Mucosa of stomach (tissue), 1 donor: ENCODE measurements at regions not wholly inside any gene's neighbourhood (a gene's known extent, or its start where the extent isn't known, plus 50 kb on each side); places are given as distances from the start of the nearest gene placed in this dataset.
"Not testable (repeated sequence)": the region's sequence is repeated elsewhere in the genome, so short reads cannot be mapped to it uniquely, and the experiment has no call there.

ENCODE experiments used
- H3K27me3 ChIP-seq: one replicate; pipeline ENCODE4 v1.7.0; 2013; ENCODE audit warnings: mild to moderate bottlenecking, low read length; ENCODE audit not compliant: control insufficient read depth, insufficient read depth
- H3K36me3 ChIP-seq: one replicate; pipeline ENCODE4 v1.7.0; 2013; ENCODE audit warnings: low read length; ENCODE audit not compliant: control insufficient read depth, insufficient read depth
- H3K4me1 ChIP-seq: one replicate; pipeline ENCODE4 v1.7.0; 2013; ENCODE audit warnings: mild to moderate bottlenecking, low read length; ENCODE audit not compliant: control insufficient read depth, insufficient read depth
- H3K4me3 ChIP-seq: one replicate; pipeline ENCODE4 v1.7.0; 2013; ENCODE audit warnings: low read length
- H3K9ac ChIP-seq: one replicate; pipeline ENCODE4 v1.7.0; 2013; ENCODE audit warnings: mild to moderate bottlenecking, low read length, moderate library complexity
- H3K9me3 ChIP-seq: one replicate; pipeline ENCODE4 v1.7.0; 2013; ENCODE audit warnings: mild to moderate bottlenecking, low read length, moderate library complexity; ENCODE audit not compliant: control insufficient read depth
- donor health status: Pancreatic carcinoma.

DNA sequence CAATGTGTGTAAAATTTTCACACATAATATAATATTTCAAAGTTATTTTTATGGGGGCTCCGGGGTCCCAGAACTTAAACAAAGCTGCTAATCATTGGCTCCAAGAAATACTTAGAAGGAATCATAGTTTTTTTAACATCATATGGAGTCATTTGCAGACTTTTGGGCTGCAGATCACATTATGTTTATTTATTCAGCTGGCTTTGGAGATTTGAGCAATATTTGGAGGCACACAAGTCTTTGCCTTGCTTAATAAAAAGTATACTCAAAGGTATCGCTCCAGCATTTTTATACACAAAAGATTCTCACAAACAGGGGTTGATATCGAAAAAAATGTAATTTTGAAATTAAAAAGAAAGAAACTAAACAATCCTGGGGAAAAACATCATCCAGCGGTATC, 382.5 kb upstream of the TENM3 start:
- no peaks in the 10 kb centered on the region for H3K9me3 ChIP-seq
- no peaks in the 10 kb centered on the region for H3K36me3 ChIP-seq
- H3K4me1 ChIP-seq: no peaks in the 10 kb centered on the region
- no peak overlapping the region for H3K9ac ChIP-seq
- no peak overlapping the region for H3K4me3 ChIP-seq
- H3K27me3 ChIP-seq: no peaks in the 10 kb centered on the region

GRCh38 chr4:181863856-181864255, 379.3 kb upstream of the TENM3 start:
- Histone ChIP-seq H3K4me1 (no peaks in the 10 kb centered on the region), H3K9ac (no peak overlapping the region), H3K27me3 (no peaks in the 10 kb centered on the region), H3K36me3 (no peaks in the 10 kb centered on the region), H3K9me3 (no peaks in the 10 kb centered on the region), H3K4me3 (no peak overlapping the region)

GRCh38 chr4:181870326-181870725, 372.9 kb upstream of the TENM3 start:
- no peaks in the 10 kb centered on the region for H3K4me1 ChIP-seq
- no peaks in the 10 kb centered on the region for H3K9me3 ChIP-seq
- H3K4me3 ChIP-seq: no peak overlapping the region
- H3K27me3 ChIP-seq: no peaks in the 10 kb centered on the region
- no peak overlapping the region for H3K9ac ChIP-seq
- H3K36me3 ChIP-seq: no peaks in the 10 kb centered on the region

GRCh38 chr4:181874602-181875001, 368.6 kb upstream of the TENM3 start:
- Histone ChIP-seq H3K4me1 (no peaks in the 10 kb centered on the region), H3K4me3 (no peak overlapping the region), H3K27me3 (no peaks in the 10 kb centered on the region), H3K36me3 (no peaks in the 10 kb centered on the region), H3K9me3 (no peaks in the 10 kb centered on the region), H3K9ac (no peak overlapping the region)

DNA sequence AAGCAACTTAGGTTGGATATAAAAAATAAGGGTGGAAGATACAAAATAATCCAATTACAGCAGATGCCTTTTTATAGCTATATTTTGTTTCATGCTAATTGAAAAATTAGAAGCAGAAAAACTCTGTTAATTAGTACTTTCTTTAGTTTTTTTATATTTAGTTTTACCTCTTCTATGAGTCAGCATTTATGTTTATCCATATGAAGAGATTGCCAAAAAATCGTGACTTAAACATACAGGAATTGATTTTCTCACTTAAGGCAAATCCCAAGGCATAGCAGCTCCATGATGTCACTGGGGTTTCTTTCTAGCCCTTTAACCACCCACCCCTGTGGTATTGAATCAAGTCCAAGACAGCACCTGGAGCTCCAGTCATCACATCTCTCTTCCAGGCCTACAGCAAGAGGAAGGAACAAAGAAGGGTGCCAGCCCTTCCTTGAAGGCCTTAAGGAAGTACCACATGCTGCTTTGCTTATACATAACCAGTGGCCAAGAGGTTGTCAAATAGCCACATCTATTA, 365.8 kb upstream of the TENM3 start:
- Histone ChIP-seq H3K4me3 (no peak overlapping the region), H3K9ac (no peak overlapping the region), H3K27me3 (no peaks in the 10 kb centered on the region), H3K4me1 (no peaks in the 10 kb centered on the region), H3K9me3 (no peaks in the 10 kb centered on the region), H3K36me3 (no peaks in the 10 kb centered on the region)

DNA sequence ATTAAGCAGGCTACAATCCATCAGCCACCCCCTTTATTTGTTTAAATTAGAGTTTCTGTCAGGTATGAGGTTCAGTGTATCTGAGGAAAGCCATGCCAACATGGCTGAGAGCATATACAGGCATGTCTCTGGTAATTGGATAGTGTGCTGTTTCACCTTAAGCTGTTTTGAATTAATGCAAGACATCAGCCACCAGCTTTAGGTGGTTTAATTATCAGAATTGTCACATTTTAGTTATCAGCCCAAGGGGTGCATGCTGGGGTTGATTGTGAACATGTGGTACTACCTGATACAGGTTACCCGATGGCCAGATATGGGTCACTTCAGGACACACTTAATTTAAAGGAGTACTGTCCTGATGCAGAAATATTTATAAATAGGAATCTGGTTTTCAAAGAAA, 353.2 kb upstream of the TENM3 start:
- Histone ChIP-seq H3K4me1 (no peaks in the 10 kb centered on the region), H3K9ac (no peak overlapping the region), H3K27me3 (no peaks in the 10 kb centered on the region), H3K9me3 (no peaks in the 10 kb centered on the region), H3K4me3 (no peak overlapping the region), H3K36me3 (no peaks in the 10 kb centered on the region)

DNA sequence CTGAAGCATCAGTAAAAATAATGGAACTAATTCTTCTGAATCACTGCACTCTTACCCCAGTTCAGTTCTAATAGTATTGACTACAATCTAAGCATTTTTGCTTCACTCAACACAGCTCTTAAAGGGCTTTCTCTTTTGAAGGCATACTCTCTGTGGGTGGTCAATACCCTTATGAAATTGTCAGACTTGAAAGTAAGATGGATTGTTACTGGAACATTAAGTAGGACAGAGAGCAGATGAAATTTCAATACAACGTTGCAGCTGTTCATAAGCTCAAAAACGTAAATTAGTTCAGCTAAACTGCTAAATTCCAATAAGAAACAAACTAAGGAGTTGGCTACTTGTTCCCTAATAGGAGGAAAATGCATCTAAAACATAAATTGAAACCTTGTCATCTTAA, 352.3 kb upstream of the TENM3 start:
- no peaks in the 10 kb centered on the region for H3K27me3 ChIP-seq
- H3K4me1 ChIP-seq: no peaks in the 10 kb centered on the region
- H3K9me3 ChIP-seq: no peaks in the 10 kb centered on the region
- no peak overlapping the region for H3K9ac ChIP-seq
- H3K4me3 ChIP-seq: no peak overlapping the region
- no peaks in the 10 kb centered on the region for H3K36me3 ChIP-seq

DNA sequence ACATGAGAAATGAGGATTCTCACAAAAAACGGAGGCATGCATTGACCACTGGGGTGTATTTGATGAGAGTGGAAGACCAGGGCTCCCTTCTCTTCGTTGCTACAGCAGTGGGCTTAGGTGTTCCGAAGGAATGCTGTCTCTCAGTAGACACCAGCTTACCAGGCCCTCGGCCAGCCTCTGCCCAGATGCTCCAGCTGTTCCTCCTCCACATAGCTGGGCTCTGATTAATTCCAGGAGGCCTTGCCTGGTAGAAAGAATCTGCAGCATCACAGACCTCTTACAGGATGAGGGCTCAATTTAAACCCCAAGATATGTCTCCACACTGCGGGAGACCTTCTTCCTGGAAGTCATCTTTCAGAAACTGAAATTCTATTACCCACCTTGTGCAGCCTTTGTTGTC, 346.6 kb upstream of the TENM3 start:
- Histone ChIP-seq H3K36me3 (no peaks in the 10 kb centered on the region), H3K4me3 (no peak overlapping the region), H3K4me1 (no peaks in the 10 kb centered on the region), H3K27me3 (no peaks in the 10 kb centered on the region), H3K9me3 (no peaks in the 10 kb centered on the region), H3K9ac (no peak overlapping the region)

DNA sequence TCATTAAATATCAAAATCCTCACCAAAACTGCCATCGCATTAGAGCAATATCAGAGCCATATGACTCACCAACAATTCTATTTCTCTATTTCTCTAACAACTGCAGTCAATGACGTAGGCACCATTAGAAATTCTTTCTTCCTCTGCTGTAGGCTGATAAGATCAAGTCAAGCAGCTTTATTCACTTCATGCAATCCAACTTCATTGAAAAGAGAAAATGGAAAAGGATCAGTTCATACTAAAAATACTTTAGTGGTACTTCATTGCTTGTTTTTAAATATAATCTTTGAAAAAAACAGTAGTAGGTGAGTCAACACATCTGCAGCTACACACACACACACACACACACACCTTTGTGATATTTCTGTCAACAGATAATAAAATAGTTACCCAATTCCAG, 345.3 kb upstream of the TENM3 start:
- Histone ChIP-seq H3K9ac (no peak overlapping the region), H3K9me3 (no peaks in the 10 kb centered on the region), H3K4me1 (no peaks in the 10 kb centered on the region), H3K4me3 (no peak overlapping the region), H3K36me3 (no peaks in the 10 kb centered on the region), H3K27me3 (no peaks in the 10 kb centered on the region)

DNA sequence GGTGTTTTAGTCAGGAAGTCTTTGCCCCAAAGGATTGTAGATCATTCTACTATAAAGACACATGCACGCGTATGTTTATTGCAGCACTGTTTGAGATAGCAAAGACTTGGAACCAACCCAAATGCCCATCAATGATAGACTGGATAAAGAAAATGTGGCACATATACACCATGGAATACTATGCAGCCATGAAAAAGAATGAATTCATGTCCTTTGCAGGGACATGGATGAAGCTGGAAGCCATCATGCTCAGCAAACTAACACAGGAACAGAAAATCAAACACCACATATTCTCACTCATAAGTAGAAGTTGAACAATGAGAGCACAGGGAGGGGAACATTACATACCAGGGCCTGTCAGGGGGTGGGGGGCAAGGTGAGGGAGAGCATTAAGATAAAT, 340.8 kb upstream of the TENM3 start:
- not testable (repeated sequence) for H3K4me3 ChIP-seq, H3K36me3 ChIP-seq, H3K9me3 ChIP-seq, H3K27me3 ChIP-seq, H3K4me1 ChIP-seq, H3K9ac ChIP-seq

DNA sequence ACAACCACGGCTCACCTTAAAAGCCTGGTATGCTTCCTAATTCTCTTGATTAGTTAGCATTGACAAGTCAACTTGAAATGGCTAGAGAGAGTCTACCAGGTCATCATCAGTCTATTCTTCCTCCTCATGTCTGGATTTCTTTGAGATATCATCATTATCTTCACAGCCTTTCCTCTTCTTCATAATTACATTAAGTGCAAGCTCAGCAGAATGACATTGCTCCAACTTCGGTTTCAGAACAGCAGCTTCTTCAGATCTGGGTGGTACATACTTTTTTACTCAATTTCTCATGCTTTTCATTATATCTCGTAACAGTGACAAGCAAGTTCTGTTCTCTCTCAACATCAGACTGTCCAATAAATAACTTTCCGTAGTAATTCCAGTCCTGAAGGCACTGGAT, 337.5 kb upstream of the TENM3 start:
- H3K27me3 ChIP-seq: no peaks in the 10 kb centered on the region
- no peak overlapping the region for H3K9ac ChIP-seq
- H3K9me3 ChIP-seq: no peaks in the 10 kb centered on the region
- no peaks in the 10 kb centered on the region for H3K4me1 ChIP-seq
- H3K4me3 ChIP-seq: no peak overlapping the region
- no peaks in the 10 kb centered on the region for H3K36me3 ChIP-seq

DNA sequence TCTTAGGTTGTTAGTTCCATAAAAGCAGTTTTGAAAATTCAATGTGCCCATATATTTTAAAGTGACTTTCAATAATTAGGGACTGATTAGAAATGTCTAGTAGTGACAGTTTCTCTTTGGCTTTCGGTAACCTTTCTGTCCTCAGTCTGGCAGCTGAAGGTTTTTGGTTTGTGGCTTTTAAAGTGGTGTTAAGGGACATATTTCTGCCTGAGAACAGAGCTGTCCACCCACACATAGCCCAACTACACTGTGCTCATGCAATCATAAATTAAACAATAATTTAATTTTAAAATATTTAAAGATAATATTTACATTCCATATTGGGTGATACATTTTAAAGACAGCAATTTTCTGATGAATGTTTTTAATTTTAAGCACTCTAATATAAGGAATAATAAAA, 335.0 kb upstream of the TENM3 start:
- H3K27me3 ChIP-seq: no peaks in the 10 kb centered on the region
- no peaks in the 10 kb centered on the region for H3K4me1 ChIP-seq
- H3K9ac ChIP-seq: no peak overlapping the region
- H3K36me3 ChIP-seq: no peaks in the 10 kb centered on the region
- H3K9me3 ChIP-seq: no peaks in the 10 kb centered on the region
- no peak overlapping the region for H3K4me3 ChIP-seq

- H3K9me3 ChIP-seq: no peaks in the 10 kb centered on the region
- no peaks in the 10 kb centered on the region for H3K36me3 ChIP-seq
- H3K4me3 ChIP-seq: no peak overlapping the region
- no peaks in the 10 kb centered on the region for H3K27me3 ChIP-seq
- H3K4me1 ChIP-seq: no peaks in the 10 kb centered on the region
- no peak overlapping the region for H3K9ac ChIP-seq
These were observed 333.8 kb upstream of the TENM3 start for GRCh38 chr4:181909368-181909767.
